Erythroblast (primary cell): ENCODE measurements at regions not wholly inside any gene's neighbourhood (a gene's known extent, or its start where the extent isn't known, plus 50 kb on each side); places are given as distances from the start of the nearest gene placed in this dataset.

ENCODE experiments used
- GATA1 ChIP-seq: IDR thresholded peaks from 2 replicates; pipeline ENCODE4 v1.6.1; 2011; ENCODE audit warnings: low read depth, mild to moderate bottlenecking, control low read depth, low read length, moderate library complexity
- POLR2A ChIP-seq: IDR thresholded peaks from 2 replicates; pipeline ENCODE4 v1.6.1; 2011; ENCODE audit warnings: mild to moderate bottlenecking, low read length

GRCh38 chr2:15883684-15884083, 56.7 kb upstream of the MYCN start:
- TF ChIP-seq POLR2A = no peak
- TF ChIP-seq GATA1 = no peak
